ENCODE measurements at regions not wholly inside any gene's neighbourhood (a gene's known extent, or its start where the extent isn't known, plus 50 kb on each side); places are given as distances from the start of the nearest gene placed in this dataset.
"Not testable (repeated sequence)": the region's sequence is repeated elsewhere in the genome, so short reads cannot be mapped to it uniquely, and the experiment has no call there.

DNA sequence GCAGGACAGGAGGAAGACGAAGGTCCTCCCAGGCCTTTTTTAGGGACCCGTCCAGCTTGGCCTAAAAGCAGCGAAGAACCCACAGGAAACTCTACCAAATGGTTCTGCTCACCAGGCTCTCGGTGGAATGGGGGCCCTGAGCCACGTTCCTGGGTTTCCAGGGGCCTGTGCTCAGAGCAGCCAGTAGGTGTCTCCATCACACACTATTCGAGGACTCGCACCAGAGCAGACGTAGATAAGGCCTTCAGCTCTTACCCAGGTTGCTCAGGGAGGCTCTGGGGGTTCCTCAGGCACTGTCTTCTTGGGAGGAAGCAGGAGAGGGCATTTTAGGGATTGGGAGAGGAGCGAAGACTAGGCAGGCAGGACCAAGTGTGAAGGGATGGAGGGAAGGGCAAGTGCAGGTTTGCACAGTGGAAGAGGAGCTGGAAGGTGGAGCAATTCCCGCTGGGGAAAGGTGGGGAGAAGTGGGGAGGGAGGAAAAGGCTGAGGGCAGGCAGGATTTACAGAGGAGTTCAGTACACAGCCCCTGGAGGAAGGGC is 157.1 kb downstream of the RGS9 start:
- peak overlapping the region in 1 of 2 donors; percentile 77 for H3K27ac Mint-ChIP-seq
- H3K9me3 Mint-ChIP-seq, result no peaks in the 10 kb centered on the region
- peaks cover 9% of the 10 kb centered on the region for H3K27me3 Mint-ChIP-seq
- no peak overlapping the region for H3K4me3 Mint-ChIP-seq
- peak; percentile 54 to 62 for DNase-seq
- ATAC-seq, result peak; percentile 94
- H3K4me1 Mint-ChIP-seq, result peaks cover 8% of the 10 kb centered on the region

DNA sequence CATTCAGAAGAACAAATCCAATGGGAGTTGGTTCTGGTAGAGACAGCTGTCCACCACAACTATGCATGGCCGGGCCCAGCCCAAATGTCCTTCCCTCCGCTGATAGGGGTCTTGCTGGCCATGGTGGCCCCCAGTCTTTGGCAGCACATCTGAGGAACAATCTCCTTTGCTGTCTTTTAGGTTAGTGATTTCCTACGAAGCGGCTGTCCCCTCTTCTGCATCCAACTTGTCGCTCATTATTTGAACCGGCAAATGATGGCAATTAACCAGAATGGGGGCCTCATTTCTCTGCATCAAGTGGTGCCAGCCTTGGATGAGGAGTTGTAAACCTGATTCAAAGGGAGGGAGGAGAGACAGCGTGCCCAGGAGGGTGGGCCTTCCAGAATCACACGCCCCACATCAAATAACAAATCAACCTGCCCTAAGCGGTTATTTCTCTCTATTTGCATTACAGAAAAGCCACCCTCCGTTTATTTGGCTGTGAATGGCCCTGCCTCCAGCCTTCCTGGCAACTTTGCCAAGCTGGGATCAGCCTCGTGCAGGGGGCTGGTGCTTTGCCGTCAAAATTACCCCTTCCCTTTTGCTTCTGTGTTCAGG is 156.5 kb downstream of the RGS9 start:
- DNase-seq (no peak), ATAC-seq (no peak)
- no peaks in the 10 kb centered on the region for H3K9me3 Mint-ChIP-seq
- H3K4me3 Mint-ChIP-seq, result no peak overlapping the region
- H3K27me3 Mint-ChIP-seq, result peaks cover 9% of the 10 kb centered on the region
- H3K4me1 Mint-ChIP-seq, result peaks cover 8% of the 10 kb centered on the region
- H3K27ac Mint-ChIP-seq, result no peak overlapping the region

DNA sequence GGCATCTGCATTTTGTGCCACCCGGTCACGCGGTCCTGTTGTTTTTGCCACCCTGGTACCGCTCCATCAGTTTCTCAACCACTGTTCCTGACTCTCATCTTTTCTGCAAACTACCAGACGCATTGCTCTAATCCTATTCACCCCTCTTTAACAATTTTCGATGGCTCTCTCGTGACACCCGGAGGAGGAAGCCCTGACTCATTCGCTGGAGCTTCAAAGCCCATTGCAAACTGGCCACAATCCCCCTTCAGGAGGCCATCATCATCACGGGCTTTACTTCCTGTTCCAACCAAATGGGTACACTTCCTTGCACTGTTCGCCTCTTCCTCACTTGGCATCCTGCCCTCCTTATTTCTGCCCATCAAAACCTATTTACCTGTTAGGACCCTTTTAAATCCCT is 155.3 kb downstream of the RGS9 start:
- H3K27ac Mint-ChIP-seq, result no peak overlapping the region
- H3K27me3 Mint-ChIP-seq, result peaks cover 9% of the 10 kb centered on the region
- peaks cover 8% of the 10 kb centered on the region for H3K4me1 Mint-ChIP-seq
- DNase-seq (no peak), ATAC-seq (no peak)
- no peaks in the 10 kb centered on the region for H3K9me3 Mint-ChIP-seq
- H3K4me3 Mint-ChIP-seq, result no peak overlapping the region

DNA sequence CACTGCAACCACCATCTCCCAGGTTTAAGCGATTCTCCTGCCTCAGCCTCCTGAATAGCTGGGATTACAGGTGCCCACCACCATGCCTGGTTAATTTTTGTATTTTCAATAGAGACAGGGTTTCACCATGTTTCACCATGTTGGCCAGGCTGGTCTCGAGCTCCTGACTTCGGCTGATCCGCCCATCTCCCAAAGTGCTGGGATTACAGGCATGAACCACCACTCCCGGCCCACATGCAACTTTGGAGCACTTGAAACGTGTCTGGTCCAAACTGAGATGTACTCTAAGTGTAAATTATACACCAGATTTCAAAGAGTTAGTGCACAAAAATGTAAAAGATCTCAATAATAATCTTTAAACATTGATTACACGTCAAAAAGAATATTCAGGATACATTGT is 154.1 kb downstream of the RGS9 start:
- H3K4me3 Mint-ChIP-seq, H3K4me1 Mint-ChIP-seq, ATAC-seq, H3K27ac Mint-ChIP-seq, DNase-seq, H3K9me3 Mint-ChIP-seq, H3K27me3 Mint-ChIP-seq: not testable (repeated sequence)

DNA sequence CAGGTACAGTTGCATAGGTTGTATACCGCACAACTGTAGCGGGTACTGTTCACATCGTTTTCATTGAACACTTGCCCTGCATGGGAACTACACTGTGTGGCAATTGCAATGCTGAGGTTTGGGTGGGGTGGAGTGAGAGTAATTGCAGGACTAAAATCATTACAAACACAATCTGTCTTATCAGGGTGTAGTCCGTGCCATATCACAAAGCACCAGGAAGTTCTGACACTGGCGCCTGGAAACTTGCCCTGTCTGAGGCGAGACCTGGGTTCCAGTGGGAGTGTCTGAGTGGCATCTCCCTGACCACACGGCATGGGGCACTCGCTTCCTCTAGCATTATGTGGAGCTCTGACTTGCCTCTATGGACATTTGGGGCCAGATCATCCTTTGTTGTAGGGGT is 153.4 kb downstream of the RGS9 start:
- Mint-ChIP-seq H3K4me3 (no peak overlapping the region), H3K27ac (no peak overlapping the region), H3K4me1 (peaks cover 8% of the 10 kb centered on the region), H3K9me3 (no peaks in the 10 kb centered on the region), H3K27me3 (peaks cover 9% of the 10 kb centered on the region)
- no peak for ATAC-seq
- DNase-seq, result no peak

DNA sequence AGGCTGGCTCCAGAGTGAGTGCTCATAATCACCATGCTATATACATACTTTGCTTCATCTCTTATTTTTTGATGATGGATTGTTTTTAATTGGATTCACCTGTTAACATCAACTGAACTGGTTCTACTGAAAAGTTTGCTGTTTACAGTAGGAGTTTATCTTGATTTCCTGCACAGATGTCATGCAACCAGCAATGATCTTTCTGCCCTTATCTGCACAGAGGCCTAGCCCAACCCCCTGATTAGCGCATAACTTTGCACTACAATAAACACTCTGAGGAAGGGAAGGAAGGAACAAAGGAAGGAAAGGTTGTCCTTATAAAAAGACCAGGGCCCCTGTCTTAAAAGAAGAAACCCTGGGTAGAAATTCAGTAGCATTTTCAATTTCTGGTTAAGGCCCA is 152.9 kb downstream of the RGS9 start:
- no peak overlapping the region for H3K4me3 Mint-ChIP-seq
- ATAC-seq, result no peak
- DNase-seq, result no peak
- peaks cover 8% of the 10 kb centered on the region for H3K4me1 Mint-ChIP-seq
- no peaks in the 10 kb centered on the region for H3K9me3 Mint-ChIP-seq
- H3K27ac Mint-ChIP-seq, result no peak overlapping the region
- H3K27me3 Mint-ChIP-seq, result peaks cover 9% of the 10 kb centered on the region

DNA sequence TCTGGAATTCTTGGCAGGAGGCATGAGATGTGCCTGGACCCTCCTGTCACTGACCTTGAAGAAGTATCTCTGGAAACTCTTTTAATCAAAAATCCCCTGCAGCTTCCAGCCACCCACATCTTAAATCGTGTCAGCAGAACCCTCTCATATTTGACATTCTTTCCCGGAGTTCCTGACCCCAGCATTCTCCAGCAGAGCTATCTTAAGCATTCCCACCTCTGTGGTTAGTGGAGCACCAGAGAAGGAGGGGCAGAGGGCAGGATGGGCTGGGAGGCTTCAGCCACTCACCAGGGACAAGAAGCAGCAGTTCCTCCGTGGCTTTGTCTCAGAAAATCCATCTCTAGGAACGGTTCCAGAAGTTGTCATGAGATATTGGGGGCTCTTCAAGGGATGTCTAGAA is 149.9 kb downstream of the RGS9 start:
- DNase-seq (no peak), ATAC-seq (no peak)
- Mint-ChIP-seq H3K4me3 (no peak overlapping the region), H3K4me1 (no peaks in the 10 kb centered on the region), H3K9me3 (no peaks in the 10 kb centered on the region), H3K27ac (no peak overlapping the region), H3K27me3 (peaks cover under 1% of the 10 kb centered on the region)

DNA sequence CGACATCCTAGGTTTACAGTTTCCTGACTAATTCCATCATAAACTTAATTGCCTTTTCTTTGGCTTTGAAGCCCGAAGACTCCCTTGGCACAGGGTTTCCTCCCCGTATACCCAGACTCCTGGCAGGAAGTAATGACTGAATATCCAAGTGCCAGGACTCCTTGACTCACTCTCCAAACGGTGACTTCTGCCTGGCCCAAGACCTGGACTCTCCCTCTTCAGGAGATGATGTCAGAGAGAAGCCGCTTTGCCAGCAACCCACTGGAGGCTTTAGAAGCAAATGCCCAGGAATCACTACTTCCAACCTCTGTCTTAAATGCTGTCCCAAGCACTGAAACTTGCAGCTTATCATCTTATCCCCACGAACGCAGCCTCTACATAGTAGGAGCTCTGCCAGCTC is 146.5 kb downstream of the RGS9 start:
- no peak overlapping the region for H3K4me3 Mint-ChIP-seq
- H3K27me3 Mint-ChIP-seq, result peaks cover 6% of the 10 kb centered on the region
- no peaks in the 10 kb centered on the region for H3K4me1 Mint-ChIP-seq
- no peak overlapping the region for H3K27ac Mint-ChIP-seq
- ATAC-seq (no peak), DNase-seq (no peak)
- no peaks in the 10 kb centered on the region for H3K9me3 Mint-ChIP-seq

DNA sequence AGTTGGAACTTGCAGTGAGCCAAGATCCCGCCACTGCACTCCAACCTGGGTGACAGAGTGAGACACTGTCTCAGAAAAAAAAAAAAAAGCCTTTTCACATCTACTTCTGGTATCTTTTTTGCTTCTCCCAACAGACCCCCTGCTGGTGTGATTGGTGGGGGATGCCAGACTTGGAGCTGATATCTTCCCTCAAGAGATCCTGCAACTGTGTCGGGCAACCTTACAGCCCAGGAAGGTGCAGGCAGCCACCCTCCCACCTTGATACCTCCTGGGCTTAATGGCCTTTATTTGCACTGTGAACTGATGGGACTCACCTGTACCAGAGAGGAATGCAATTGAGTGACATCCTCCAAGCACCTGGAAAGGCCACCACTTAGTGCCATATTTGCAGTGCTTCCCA is 142.3 kb downstream of the RGS9 start:
- Mint-ChIP-seq H3K4me3 (no peak overlapping the region), H3K27me3 (peaks cover 30% of the 10 kb centered on the region), H3K4me1 (peaks cover 17% of the 10 kb centered on the region), H3K9me3 (no peaks in the 10 kb centered on the region), H3K27ac (no peak overlapping the region)
- DNase-seq, result no peak
- ATAC-seq, result no peak

DNA sequence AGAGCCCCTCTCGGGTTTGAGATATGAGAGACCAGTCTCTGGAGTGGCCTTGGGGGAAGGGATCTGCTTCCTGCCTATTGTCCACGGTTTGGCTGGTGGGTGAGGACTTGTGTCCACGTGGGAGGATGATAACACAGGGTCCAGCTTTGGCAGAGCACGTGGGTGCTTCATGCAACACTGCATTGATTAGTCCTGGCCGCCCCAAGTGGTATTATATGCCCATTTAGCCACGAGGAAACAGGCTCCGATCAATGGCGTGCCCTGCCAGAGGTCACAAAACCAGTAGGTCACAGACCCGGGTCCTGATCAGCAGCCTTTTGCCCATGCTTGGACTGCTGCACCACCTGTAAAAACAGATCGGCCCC is 141.6 kb downstream of the RGS9 start:
- Mint-ChIP-seq H3K9me3 (no peaks in the 10 kb centered on the region), H3K27ac (no peak overlapping the region), H3K27me3 (peaks cover 30% of the 10 kb centered on the region), H3K4me1 (peaks cover 17% of the 10 kb centered on the region), H3K4me3 (no peak overlapping the region)
- no peak for ATAC-seq
- DNase-seq, result no peak

DNA sequence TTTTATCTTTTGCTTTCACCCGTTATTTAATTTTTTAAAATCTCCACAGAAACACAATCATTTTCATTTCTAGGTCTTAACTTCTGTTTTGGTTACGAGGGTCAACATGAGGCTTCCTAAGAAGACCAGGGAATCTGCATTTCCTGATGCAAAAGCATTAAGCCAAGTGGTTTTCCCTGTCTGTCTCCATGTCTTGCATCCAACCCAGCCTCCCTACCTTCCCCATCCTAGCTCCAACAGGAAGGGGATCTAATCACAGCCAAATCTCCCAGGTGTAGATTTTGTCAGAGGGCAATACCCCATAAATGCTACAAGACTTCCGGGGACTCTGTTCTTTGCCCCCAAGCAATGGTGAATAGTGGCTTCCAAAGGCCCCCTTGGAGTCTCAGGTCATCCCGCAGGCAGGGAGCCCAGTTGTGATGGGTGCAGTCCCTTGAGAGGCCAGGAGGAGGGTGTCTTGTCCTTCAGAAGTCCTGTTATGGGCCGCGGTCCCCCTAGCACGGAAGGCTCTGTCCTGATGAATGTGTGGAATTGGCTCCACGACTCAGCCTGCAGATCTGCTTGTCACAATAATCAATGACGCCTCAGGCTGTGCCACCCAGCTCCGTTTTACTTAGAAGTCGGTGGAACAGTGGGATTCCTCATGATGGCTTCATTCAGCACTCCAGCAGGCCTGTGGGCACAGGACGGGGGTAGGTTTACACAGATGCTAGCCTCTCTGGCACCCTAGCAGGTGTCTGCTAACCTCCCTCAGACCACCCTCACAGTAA is 141.1 kb downstream of the RGS9 start:
- peaks cover 17% of the 10 kb centered on the region for H3K4me1 Mint-ChIP-seq
- H3K9me3 Mint-ChIP-seq, result no peaks in the 10 kb centered on the region
- ATAC-seq (peak; percentile 64), DNase-seq (peak; percentile 15 to 20)
- H3K27me3 Mint-ChIP-seq, result peaks cover 30% of the 10 kb centered on the region
- H3K4me3 Mint-ChIP-seq, result no peak overlapping the region
- no peak overlapping the region for H3K27ac Mint-ChIP-seq

DNA sequence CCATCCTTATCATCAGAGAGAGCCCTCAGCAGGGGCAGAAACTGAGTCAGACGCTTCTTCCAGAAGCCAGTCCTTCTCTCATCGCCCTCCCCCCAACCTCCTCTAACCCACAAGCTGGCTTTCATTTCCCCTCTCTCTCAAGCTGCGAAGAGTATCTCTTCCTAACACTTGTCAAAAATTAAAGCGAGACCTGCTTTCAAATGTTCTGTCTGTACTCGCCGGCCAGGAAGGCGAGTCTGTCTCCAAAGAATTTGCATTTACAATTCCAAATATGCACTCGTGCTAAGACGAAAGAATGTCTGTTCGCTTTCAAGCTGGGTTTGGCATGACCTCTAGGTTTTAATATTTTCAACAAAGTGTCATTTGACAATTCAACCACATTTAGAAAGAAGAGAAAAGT is 140.4 kb downstream of the RGS9 start:
- Mint-ChIP-seq H3K27me3 (peaks cover 30% of the 10 kb centered on the region), H3K27ac (no peak overlapping the region), H3K9me3 (no peaks in the 10 kb centered on the region), H3K4me1 (peaks cover 17% of the 10 kb centered on the region), H3K4me3 (no peak overlapping the region)
- ATAC-seq (no peak), DNase-seq (no peak)

Measured in stimulated activated naive CD8-positive, alpha-beta T cell treated with anti-CD3 and anti-CD28 coated beads, Interleukin-15, amount 100 ng/mL, for 72 hours (primary cell).